NOMO-1 treated with dmso at 0.1 percent for 144 hours (cell line): ENCODE measurements at regions not wholly inside any gene's neighbourhood (a gene's known extent, or its start where the extent isn't known, plus 50 kb on each side); places are given as distances from the start of the nearest gene placed in this dataset.

Experiments used
- DNase-seq: peaks from one replicate; lab custom pipeline; 2025; ENCODE audit not compliant: unreplicated experiment; lab: John Stamatoyannopoulos, UW

DNA sequence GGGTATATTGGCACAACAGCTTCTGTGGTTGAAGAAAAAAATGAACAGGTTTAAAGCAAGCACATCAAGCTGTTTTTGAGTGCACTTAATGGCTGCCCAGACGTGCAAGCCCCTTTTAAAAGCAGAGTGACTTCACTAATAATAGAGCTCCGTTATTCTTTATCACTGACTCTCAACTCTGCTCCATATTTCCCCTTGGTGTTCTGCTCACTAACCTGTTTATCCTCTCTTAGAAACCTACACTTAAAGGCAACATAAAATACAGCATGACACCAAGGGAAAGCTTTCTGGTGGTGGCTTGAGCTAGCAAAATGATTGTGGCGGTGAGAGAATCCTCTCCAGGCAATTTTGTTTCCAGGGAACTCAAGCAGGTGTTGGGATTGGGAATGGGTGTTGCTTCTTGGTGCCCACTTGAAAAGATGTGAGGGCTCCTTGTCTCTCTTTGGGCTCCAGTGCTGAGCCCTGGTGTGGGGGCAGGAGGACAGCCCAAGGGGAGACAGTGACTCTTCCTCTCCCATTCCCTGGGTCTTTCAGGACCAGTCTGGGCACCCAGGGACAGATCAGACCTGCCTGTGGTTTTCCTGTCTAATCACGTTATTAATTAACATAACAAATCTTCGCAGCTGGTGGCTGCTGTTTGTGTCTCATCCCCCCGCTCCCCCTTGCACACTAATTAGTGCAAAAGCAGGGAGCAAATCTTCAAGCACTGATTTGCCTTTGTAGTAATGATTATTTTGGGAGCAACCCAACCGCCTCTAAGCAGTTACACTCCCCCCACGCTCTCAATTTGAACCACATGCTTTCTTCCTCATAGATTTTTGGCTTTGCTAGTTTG is 289.4 kb upstream of the CXCR4 start:
- DNase-seq, result no peak

DNA sequence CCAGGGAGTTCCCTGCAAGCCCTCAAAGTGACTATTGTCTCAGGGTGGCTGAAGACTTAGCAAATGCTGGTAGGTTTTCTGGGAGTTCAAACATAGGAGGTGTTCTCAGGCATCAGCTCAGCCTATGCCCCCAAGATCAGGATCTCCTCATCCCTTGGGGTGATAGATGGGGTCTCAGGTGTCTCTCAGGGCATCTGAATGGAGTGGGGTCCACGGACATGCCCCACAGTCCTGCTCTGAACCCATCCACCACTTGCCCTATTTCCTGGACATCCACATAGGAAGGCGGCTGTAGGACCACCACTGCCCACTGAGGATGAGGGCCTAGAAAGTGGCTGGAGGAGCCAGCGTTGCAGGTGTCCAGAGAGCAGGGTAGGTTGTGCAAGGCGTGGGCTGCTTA is 287.0 kb upstream of the CXCR4 start:
- DNase-seq, result no peak

DNA sequence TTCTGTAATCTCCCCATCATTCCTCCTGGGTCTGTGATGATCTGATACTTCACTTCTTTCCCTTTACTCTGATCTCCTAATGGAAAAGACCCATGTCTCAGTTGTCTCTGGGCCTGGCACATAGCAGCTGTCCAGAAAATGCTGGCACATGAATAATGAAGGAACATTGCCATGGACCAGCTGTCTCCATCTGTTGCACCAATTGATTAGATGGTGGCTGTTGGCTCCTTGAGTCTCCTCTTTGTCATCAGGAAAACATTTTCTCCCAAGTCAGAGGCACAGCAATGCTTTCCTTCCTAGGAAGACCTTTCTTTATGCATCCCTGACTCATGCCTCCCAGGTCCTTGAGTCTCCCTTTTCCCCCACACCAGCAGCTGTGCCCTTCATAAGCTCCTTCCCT is 286.2 kb upstream of the CXCR4 start:
- DNase-seq, result no peak

DNA sequence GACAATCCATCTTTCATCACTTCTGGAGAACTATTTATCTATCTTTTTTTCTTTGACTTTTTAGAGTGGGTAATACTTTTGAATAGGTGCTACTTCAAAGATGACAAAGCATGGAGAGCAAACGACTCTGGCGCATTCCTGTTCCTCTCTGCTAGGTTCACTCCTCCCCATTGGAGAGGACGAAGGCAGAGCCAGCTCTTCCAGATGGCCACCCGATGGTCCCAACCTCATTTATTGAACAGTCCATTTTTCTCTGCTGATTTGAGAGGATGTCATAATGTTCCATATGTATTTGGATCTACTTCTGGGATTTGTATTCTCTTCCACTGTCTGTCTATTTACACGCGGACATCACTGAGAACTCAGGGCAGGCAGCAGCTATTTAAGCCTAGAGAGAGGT is 284.3 kb upstream of the CXCR4 start:
- DNase-seq, result no peak

DNA sequence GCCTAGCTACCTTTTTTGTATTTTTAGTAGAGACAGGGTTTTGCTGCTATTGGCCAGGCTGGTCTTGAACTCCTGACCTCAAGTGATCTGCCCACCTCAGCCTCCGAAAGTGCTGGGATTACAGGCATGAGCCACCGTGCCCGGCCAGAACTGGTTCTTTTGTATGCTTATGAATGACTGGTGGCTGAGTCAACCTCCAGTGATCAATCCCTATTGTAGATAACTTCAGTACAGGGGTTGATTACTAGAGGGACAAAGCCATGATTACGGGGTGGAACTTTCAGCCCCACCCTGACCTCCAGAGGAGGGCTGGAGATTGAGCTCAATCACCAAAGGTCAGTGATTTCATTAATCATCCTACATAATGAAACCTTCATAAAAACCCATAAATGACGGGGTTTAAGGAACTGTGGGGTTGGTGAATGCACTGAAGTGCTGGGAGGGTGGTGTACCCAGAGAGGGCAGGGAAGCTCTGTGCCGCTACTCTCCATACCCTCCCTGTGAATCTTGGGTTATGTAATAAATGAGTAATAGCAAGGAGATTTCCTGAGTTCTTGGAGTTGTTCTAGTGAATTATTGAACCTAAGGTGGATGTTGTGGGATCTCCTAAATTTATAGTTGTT is 281.8 kb upstream of the CXCR4 start:
- no peak for DNase-seq

DNA sequence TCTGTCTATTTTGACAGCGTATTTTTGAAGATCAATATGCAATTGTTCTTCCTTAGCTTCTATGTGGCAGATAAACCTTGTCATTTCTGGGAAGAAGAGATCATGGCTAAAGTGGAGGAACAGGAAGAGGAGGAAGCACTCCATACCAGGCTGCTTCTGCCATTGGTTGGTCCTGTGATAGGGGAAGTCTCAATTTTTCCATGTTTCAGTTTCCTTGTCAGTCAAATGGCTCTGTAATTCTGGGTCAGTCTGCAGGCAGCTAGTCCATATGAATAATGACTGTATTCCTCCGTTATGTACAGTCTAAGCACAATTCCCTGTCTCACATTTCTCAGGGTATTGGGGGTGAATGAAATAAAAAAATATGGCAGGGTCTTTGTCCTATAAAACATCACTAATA is 277.6 kb upstream of the CXCR4 start:
- no peak for DNase-seq

DNA sequence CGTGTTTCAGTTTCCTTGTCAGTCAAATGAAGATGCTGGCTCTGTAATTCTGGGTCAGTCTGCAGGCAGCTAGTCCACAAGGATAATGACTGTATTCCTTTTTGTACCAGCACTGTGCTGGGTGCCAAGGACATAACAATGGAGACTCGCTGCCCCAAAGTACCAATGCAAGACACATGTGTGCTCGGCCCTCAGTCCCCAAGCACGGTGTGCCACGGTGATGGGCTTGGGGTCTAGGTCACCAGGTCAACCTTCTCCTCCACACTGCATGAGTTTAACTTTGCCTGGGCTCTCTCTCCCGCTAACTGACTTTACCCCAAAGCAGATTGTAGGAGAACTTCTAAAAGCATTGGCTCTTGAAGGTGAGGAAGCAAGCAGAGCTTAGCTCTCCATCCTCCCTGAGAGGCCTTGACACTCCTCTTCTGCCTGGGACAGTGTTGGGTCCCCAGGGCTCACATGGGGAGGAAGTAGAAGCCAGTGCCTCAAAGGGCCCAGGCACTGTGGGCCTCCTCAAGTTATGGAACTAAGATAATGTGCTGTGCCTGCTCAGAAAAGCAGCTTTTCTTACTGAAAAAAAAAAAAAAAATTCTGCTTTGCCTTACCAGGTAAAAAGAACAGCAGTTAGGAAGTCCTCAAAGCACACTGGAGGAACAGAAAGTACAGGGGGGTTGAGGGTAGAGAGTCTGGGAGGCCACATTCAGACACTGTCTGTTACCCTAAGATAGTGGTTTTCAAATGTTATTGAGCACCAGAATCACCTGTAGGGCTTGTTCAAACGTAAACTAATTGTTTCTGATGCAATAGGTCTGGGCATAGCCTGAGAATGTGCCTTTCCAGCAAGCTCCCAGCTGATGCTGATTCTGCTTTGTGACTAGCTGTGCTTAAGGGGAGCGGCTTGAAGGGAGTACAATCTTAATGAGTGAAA is 276.4 kb upstream of the CXCR4 start:
- DNase-seq, result no peak

DNA sequence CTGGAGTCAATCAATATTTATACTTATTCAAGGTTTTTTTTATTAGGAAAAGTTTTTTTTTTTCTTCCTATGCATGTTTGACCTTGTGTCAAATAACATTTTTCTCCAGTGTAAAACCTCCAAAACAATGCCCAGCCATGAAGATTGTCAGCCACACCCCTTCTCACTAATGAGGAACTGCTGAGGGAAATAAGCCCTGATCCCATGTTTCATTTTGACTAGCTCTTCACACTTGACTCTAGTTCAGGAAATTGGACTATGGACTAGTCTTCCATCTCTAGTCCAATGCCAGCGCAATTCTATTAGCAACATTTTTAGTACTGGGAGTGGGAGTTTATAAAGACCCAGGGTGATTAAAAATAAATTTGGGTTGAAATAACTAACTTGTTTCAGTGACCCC is 275.6 kb upstream of the CXCR4 start:
- no peak for DNase-seq

DNA sequence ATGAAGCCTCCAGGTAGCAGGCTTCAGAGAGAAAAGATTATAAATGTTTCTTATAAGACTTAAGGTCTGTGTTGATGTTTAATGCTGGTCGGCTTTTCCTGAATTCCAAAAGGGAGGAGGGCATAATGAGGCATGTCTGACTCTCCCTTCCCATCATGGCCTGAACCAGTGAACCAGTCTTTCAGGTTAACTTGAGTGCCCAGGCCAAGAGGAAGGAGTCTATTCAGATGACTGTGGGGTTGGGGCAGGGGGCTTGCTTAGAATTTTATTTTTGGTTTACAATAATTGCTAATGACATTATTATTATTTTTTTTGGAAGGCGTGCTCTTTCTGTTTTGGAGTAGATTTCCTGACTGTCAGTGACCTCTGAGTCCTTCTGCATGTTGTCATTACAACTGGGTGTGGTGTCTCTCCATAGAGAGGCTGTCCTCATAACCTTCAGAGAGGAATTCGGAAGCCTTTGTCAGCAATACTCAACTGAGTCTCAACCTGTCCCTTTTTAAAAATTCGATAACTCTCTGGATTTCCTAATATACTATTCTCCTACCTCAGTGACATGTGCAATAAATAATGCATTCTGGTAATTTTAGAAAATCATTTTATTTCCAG is 275.1 kb upstream of the CXCR4 start:
- no peak for DNase-seq

DNA sequence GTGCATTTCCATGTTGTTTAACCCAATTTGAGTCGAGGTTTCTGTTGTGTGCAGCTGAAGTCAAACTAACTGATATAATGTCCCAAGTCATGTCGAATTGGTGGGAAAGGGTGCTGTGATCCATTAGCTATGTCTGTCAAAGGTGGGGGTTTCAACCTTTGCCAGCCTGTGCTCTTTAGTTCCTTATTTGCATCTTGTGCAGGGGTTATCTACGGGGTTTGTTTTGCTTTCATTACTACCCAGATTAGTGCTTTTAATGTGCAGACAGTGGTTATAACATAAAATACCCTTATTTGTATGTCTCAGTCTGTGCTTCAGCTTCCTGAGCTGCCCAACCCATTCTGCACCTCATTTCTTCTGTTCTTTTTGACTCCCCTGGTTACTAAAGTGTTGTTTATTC is 271.9 kb upstream of the CXCR4 start:
- DNase-seq, result no peak

DNA sequence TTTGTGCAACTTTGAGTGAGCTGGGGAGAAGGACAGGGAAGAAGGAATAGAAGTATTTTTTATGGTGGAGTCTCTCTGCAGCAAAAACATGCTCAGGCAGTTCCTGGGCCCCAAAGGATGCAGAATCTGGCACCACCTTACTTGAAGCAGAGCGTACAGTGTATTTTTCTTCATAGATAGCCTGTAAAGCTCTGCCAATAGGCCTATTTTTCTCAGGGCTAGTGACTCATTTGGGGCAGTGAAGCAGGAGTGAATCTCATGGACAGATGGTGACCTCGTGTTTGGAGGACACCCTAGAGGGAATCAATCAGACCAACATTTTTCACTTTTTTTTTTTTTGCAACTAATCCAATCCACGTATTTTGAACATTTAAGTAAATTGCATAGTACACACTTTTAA is 268.1 kb upstream of the CXCR4 start:
- DNase-seq, result no peak

DNA sequence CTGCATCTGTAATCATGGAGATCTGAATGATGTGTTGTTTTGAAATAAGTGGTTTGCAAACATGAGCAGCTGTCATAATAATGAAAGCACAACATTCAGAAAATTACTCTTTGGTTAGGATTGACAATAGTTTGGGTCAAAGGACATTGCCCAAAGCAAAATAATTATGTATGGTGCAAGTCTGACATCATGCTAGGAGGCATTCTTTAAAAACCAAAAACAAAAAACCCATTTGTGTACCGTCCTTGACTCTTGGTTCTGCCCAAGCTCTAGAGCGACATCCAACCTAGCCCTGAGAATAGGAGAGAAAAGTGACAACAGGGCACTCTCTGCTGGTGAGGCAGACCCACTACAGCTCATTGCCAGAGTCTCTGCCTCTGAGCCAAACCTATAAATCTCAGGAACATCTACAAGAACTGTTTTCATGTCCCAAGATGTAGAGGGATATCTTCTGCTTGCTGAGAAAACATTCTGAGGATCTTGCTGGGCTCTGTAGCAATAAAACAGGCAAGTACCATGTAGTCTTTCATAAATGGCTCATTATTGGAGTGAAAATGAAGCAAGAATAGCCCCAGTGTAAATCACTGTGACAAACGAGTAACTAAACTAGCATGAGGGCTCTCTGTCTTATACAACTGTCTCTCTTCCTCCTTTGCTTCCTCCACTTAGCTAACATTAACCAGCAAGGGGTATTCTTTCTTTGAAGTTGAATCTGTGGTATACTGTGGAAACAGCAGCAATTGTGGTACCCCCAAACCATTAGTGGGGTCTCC is 266.8 kb upstream of the CXCR4 start:
- peak; percentile 69 for DNase-seq

DNA sequence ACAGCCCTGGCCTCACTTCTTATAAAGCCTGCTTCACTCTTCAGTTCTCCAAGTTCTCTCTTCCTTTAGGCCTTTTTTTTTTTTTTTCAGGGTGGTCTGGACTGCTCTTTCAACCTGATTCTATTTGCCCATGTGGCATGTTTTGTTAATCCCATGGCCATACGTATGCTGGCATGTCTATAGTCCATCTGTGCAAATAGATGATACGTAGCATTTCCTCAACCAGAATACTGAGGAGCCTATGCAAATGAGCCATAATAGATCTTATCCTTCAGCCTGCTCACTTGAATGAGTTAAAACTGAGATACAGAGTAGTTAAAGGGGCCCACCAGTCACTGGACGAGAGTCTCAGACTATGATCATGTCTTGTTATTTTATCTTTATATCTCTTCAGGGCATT is 265.2 kb upstream of the CXCR4 start:
- no peak for DNase-seq

DNA sequence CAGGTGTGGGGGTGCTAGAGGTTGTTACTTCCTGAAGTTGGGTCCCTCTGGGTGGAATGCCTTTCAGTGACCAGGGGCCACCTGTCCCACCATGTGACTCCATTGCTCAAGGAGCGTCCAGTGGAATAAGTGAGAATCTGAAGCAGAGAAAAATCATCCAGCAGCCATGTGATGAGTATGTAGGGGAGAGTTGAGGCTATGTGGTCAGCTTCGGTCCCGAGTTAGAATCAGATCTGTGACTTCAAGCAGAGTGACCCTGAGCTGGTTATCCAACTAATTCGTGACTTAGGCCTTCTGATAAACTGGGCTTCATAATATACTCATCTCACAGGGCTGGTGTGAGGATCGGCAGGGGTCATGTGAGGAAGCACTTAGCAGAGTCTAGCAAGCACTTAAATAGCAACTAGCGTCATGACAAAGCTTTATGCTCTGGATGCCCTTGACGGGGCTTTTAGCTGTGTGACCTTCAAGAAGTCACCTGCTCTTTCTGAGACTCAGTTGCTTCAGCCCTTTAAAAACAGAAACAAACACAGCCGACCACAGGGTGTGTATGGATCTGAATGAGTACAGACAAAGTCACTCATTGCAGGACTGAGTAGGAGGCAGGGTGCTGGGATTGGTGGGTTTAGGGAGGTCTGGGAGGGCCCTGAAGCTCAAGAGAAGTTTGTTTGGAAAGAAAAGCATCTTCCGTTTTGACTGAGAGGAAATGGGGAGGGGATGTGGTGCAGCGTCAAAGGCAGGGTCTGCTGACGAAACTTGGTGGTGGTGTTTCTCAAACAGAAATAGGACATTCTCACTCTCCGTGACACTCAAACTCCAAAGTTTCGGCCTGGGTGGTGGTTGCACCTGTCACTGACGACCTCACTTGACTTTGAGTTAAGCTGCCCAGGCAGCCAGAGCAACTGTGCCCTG is 264.0 kb upstream of the CXCR4 start:
- peak; percentile 73 for DNase-seq

DNA sequence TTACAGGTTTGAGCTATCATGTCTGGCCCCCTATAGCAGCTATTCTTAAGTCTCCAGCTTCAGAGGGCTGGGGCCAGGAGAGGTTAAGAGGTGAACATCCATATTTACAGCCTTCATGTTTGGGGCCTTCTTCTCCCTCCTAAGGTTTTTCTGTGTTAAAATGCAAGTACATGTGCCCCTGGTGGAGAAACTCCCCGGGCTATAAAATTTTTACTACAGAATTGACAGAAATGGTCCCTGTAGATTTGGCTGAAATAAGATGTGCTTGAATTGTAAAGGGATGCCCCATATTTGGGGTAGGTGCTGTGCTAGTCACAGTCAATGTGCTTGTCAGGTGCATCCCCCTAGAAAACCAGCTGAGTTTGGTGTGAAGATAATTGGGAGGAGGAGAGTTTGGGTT is 263.3 kb upstream of the CXCR4 start:
- no peak for DNase-seq

DNA sequence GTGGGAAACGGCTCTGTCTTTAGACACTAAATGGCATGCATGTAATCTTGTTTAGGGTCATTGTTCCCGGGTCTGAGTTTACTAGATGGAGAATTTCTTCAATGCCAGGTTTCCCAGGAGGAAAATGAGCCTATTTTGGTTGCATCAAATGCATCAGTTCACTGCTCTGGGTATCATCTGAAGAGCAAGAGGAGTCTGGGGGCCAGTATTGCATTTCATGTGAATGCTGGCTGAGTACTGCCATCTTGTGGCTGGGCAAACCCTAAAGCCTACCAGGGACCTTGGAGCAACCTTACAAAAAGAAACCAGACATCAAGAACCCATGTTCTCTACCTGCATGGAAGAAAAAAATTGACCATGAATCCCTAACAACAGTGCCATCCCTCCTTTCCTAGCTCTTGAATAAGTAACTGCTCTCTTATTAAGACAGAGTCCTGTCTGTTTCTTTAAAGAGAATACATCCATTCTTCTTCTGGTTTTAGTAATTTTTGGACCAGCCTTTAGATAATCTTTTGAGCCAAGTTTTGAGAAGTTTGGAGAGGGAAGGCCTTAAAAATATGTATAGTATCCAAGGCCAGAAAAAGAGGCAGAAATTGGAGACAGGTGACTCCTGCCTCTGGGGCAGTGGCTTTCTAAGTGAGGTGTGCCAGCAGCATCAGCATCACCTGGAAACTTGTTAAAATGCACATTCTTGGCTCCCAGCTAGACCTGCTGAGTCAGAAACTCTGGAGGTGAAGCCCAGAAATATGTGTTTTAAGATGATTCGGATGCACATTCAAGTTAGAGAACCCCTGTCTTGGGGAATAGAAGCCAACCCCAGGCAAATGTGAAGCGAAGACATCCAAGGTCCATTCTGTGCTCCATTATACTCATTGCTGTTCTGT is 261.0 kb upstream of the CXCR4 start:
- DNase-seq, result peak; percentile 52

DNA sequence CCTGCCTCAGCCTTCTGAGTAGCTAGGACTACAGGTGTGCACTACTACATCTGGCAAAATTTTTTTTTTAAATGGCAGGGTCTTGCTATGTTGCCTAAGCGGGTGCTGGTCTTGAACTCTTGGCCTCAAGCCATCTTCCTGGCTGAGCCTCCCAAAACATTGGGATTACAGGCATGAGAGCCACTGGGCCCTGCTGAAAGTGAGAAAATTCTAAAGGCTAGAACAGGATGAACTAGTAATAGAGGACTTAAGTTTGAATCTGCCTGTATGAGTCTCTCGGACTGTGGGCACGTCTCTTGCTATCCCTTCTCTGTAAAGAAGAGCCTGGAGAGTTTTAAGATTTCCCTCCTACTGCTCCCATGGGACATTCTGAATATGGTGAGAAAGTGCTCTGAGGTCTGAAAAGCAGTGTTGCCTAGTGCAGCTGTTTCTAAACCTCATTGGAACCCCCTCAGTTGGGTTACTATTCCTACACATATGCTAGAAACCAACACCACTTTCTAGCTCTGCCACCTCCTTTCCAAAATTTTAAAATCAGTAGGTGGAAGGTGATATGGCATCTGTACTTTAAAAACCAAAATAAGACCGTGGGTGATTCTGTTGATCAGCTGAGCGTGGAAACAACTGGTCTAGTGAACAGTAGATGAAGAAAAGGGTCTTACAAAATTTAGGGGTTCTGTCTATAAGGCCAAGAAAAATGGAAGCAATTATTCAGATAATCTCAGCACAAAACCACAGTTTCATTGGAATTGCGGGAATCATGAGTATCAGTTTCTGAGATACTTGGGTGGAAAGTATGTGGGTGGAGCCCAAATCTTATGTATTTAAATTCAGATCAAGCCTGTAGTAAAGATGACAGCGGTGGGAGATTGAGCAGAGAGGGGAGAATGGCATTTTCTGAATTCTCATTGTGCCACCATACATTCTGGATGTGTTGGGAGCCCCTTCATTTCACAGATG is 259.8 kb upstream of the CXCR4 start:
- DNase-seq, result no peak
